K562 (cell line): ENCODE measurements at regions not wholly inside any gene's neighbourhood (a gene's known extent, or its start where the extent isn't known, plus 50 kb on each side); places are given as distances from the start of the nearest gene placed in this dataset.

Source experiments
- CREB5 ChIP-seq: fragments of 250-450 bp; sonication (Bioruptor Pico); IDR thresholded peaks from 2 replicates; pipeline ENCODE4 v1.5.0; 2020; ENCODE audit warnings: mild to moderate bottlenecking
- CTCF ChIP-seq, 3 experiments: IDR thresholded peaks in 2 of 3; conservative IDR thresholded peaks in 1 of 3; 2 replicates each; pipeline ENCODE4 v1.5.1; 2011 to 2012; ENCODE audit warnings: low read length in 3 of 3, mild to moderate bottlenecking in 3 of 3, control low read depth in 2 of 3, improper control_type of control experiment in 1 of 3, inconsistent platforms in 1 of 3, low read depth in 1 of 3, mixed read lengths in 1 of 3, moderate library complexity in 1 of 3; ENCODE audit not compliant: insufficient read depth in 2 of 3
- EZH2 ChIP-seq: IDR thresholded peaks from 2 replicates; pipeline ENCODE4 v1.6.1; 2012; ENCODE audit warnings: low read depth, mild to moderate bottlenecking, inconsistent platforms, low read length, borderline replicate concordance
- HMGXB4 ChIP-seq: sonication (generic); formaldehyde crosslinking; IDR thresholded peaks from 2 replicates; pipeline ENCODE4 v1.8.1; 2023; ENCODE audit warnings: mild to moderate bottlenecking, missing genetic modification reagents
- MLX ChIP-seq, 2 experiments: fragments of 450-650 bp in 1 of 2; sonication (generic) in 1 of 2; formaldehyde crosslinking; conservative IDR thresholded peaks; 2 replicates each; pipeline versions ENCODE4 v1.4.0 to v1.8.1; 2020 to 2022; ENCODE audit warnings: mild to moderate bottlenecking in 1 of 2, missing genetic modification reagents in 1 of 2
- NBN ChIP-seq: fragments of 450-650 bp; IDR thresholded peaks from 2 replicates; pipeline ENCODE4 v1.6.1; 2016; ENCODE audit warnings: low read depth, mild to moderate bottlenecking
- POLR2A ChIP-seq: fragments of 450-650 bp; conservative IDR thresholded peaks from 2 replicates; pipeline ENCODE4 v1.6.1; 2016
- REST ChIP-seq, 2 experiments: fragments of 450-650 bp; formaldehyde crosslinking in 1 of 2; IDR thresholded peaks; 2 replicates each; pipeline versions ENCODE4 v1.4.0 to v1.6.1; 2014 to 2020; ENCODE audit warnings: mild to moderate bottlenecking in 2 of 2, borderline replicate concordance in 1 of 2, low read depth in 1 of 2
- SPI1 ChIP-seq: IDR thresholded peaks from 2 replicates; pipeline ENCODE4 v1.6.1; 2011; ENCODE audit warnings: low read depth, low read length, control low read depth, borderline replicate concordance
- SREBF1 ChIP-seq: fragments of 150-350 bp; IDR thresholded peaks from 2 replicates; pipeline ENCODE4 v1.6.1; 2014; ENCODE audit warnings: antibody characterized with exemption, low read depth, low read length, borderline replicate concordance
- TBL1XR1 ChIP-seq, 2 experiments: IDR thresholded peaks; 2 replicates each; pipeline ENCODE4 v1.6.1; 2012; ENCODE audit warnings: improper control_type of control experiment in 2 of 2, low read length in 2 of 2, mild to moderate bottlenecking in 1 of 2

GRCh38 chr14:65938738-65939137, 526.2 kb downstream of the FUT8 start:
- no peak for TF ChIP-seq EZH2
- no peak for TF ChIP-seq CREB5 (CRISPR knock-in tag)
- TF ChIP-seq NBN, result no peak
- TF ChIP-seq SREBF1, result no peak
- TF ChIP-seq REST (IDR thresholded peaks at IDR 0.05; ENCODE audit: borderline replicate concordance), result no peak
- TF ChIP-seq REST (CRISPR knock-in tag; IDR thresholded peaks at IDR 0.05; ENCODE audit: low read depth), result no peak
- TF ChIP-seq MLX (CRISPR knock-in tag; conservative IDR thresholded peaks at IDR 0.05), result no peak
- no peak for TF ChIP-seq TBL1XR1 (IDR thresholded peaks at IDR 0.05; ENCODE audit: low read length in 2 of 2)
- no peak for TF ChIP-seq HMGXB4 (CRISPR knock-in tag)
- no peak for TF ChIP-seq CTCF (IDR thresholded peaks at IDR 0.05 in 2 of 3, conservative IDR thresholded peaks at IDR 0.05 in 1 of 3; ENCODE audit: insufficient read depth in 2 of 3, low read depth in 1 of 3, low read length in 3 of 3)
- TF ChIP-seq SPI1, result no peak
- no peak for TF ChIP-seq POLR2A
